H54 (cell line): ENCODE measurements at regions not wholly inside any gene's neighbourhood (a gene's known extent, or its start where the extent isn't known, plus 50 kb on each side); places are given as distances from the start of the nearest gene placed in this dataset.

ENCODE experiments used
- DNase-seq: peaks from one replicate; pipeline ENCODE4 v3.0.0; 2011; ENCODE audit warnings: low spot score, mixed read lengths; ENCODE audit not compliant: insufficient read length
- FAIRE-seq: peaks from 3 replicates; lab custom pipeline; 2011; peaks lifted over from hg19 to GRCh38; lab: Jason Lieb, UNC
- POLR2A ChIP-seq: IDR thresholded peaks from 2 replicates; pipeline ENCODE4 v1.6.1; 2011; ENCODE audit warnings: low read depth, mild to moderate bottlenecking, low read length

DNA sequence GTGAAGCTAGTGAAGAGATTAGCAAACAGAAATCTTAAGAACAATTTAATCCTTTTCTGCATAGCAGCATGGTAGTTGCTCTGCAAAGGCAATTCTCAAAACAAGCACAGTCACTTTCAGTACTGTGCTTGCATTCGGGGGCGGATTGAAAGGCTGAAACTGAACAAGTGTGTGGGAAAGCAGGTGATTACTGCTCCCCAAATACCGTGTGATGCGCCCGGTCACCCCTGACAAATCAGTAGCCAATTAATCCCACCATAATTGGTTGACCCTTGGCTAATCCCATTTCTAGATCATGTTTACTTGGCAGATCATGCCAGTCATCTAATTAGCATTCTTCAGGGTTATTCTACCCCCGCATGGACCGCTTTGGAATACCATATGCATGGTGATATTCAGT lies 76.5 kb upstream of the ADRB1 start:
- no peak for TF ChIP-seq POLR2A
- no peak for FAIRE-seq
- no peak for DNase-seq

DNA sequence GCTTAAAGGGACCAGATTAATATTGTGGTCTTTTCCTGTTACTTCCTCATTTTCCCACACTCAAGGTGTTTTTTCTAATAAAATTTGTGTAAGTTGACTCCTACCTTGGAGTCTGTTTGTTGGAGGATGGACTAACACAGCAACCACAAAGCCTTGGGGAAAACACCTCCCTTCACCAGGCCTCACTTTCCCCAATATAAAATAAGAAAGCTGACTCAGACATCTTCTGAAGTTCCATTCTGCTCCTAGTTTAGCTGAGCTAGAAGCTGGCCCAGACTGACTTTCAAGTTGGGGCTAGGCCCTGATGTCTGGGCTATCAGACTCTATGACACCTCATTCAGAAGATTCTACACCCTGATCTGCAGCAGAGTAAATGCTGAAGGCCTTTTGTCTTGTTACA lies 73.0 kb upstream of the ADRB1 start:
- no peak for DNase-seq
- TF ChIP-seq POLR2A: no peak
- no peak for FAIRE-seq

DNA sequence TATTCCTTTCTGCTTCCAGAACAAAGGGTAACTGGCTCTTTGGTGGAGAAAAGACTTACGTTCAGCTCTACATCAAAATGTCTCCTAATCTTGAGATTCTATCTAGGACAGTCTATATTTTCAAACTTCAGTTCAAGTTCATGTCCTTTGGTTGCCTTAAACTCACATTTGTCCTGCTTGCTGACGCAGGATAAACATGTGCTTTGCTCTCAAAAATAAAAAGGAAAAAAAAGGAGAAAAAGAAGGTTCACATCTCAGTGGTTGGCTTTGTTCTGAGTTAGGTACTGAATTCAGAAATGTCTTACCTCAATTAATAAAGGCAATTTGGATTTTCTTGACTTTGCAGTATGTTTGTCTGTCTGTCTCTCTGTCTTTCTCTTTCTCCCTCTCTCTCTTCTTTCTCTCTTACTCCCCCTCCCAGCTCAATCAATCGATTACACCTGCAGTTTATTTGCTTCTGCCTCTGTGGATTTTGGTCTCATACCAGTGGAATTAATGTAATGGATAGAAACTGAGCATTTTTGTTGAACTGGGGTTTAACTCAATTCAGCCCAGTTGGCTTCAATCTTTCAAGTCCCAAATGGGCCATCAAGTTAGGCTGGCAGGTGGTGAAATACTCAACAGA lies 72.2 kb upstream of the ADRB1 start:
- FAIRE-seq: no peak
- TF ChIP-seq POLR2A: no peak
- DNase-seq: no peak

DNA sequence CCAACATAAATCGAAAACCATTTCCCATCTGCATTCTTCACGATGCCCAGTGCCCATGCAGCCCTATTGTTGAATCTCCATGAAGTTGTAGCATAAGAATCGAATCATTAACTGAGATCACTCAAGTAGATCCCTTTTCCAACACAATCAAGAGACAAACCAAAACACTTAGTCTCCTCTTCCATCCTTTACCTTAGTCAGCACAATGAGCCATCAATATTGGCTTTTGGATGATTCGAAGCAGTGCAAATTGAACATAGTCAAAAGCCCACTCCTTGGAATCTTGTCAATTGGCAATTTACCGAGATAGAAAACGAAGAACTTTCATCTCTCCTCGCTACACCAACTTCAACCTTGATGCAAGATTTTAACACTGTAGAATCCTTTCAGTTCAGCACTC lies 66.5 kb upstream of the ADRB1 start:
- no peak for TF ChIP-seq POLR2A
- DNase-seq: no peak
- FAIRE-seq: no peak

DNA sequence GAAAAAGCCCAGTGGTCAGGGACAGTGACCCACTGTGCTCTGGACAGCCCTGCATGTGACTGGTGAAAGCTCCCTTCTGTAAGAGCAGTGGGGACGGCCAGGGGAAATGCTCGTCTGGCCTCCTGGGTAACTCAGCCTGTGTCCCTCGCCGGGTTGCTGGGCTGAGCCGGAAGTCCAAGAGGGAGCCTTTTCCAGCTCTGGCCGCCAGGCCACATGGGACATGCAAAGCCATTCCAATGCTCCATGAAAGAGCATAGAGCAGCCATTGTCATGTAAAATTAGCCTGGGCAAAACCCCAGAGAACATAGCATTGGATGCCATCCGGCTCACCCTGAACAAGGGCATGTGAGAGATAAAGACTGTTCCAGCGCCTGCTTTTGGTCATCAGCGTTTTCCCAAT lies 64.9 kb upstream of the ADRB1 start:
- no peak for TF ChIP-seq POLR2A
- FAIRE-seq (no peak), DNase-seq (no peak)

DNA sequence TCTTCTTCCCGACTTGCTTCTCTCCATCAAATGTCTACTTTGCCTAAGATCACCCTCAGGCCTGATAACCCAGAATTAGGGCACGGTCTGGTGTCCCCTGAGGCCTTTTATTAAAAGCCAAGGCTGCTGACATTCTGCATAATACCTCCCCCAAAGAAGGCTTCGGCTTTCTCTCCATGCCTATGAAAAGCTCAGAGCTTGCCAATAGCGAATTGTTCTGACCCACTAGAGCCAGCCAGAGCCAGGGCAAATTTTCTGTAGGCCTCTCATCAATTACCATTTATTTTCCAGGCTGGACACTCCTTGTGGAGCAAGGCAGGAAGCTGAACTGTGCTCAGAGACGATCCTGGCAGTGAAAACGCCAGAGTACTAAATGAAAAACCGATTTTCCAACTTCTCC lies 64.3 kb upstream of the ADRB1 start:
- DNase-seq (no peak), FAIRE-seq (no peak)
- no peak for TF ChIP-seq POLR2A

DNA sequence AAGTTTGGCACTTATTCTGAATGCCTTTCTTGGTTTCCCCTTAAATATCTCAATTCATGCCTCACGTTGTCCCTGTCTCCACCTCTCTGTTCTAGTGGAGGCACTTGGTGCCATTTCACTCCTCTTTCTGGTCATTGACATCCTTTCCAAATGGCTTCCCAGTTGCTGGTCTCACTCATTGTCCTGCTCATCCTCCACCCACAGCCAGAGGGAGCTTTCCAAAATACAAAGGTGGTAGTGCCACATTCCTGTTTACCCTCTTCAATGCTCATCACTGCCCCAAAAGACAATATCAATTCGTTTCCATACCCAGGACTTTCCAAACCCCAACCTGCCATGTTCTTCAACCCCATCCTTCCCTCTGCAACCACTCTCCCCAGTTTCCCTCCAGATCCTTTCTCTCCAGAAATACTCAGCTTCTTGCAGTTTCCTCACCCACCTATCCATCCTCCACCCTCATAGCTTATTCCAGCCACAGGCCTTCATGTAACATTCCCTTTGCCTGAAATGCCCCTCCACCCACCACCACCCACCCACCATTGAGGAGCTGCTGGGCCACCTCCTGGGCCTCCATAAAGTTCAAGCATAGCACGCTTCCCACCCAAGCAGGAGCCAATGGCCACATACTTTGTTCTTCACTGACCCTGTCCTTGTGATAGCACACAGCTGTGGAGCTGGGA lies 63.1 kb upstream of the ADRB1 start:
- no peak for TF ChIP-seq POLR2A
- FAIRE-seq (no peak), DNase-seq (no peak)

DNA sequence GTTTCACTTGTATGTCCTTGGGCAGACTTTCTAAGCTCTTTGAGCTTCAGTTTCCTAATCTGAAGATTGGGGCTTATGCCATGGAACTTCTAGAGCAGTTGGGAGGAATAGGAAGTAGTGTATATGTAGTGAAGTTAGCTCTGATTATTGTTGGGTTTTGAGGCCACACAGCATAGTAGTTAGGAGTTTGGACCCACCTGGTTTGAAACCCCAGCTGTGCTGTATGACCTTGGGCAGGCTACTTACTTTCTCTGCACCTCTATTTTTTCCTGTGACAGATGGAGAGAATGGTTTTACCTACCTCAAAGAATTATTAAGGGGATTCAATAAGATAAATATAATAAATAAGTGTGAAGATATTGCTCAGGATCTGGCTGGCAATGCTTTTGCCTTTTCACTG lies 61.4 kb upstream of the ADRB1 start:
- no peak for TF ChIP-seq POLR2A
- FAIRE-seq (no peak), DNase-seq (no peak)

DNA sequence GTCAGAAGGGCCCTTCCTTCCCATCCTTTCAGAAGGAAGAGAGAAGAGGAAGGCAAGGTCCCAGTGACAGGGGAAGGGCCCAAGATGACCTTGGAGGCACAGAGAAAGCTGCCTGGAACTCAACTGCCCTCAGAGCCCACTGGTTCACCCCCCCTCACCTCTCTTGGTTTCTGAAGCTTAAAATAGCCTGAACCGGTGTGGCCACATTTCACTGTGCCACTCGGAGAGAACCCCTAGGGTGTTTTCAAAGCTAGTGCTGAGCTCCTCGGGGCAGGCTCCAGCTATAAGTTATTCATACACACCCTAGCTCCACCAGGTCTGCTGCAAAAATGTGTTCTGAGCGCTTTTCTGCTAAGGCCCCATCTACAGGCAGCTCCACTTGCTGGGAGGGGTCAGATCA lies 60.9 kb upstream of the ADRB1 start:
- DNase-seq (no peak), FAIRE-seq (no peak)
- no peak for TF ChIP-seq POLR2A

DNA sequence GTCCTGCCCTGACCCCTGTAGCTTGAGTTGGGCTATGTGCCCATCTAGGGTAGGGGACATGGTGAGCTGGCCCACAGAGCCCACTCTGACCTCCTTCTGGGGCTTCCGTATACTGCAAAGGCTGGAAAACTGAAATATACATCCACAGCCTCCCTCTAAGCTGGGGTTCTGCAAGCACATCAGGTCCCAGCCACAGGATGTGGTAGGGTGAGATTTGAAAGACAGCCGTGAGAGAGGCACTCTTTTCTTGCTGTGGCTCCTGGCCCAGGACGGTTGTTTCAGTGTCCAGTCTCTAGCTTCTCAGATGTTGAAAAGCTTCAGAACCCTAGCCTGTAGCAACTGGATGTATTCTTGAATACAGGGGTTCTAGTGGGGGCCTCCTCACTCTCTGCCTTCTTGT lies 60.1 kb upstream of the ADRB1 start:
- no peak for TF ChIP-seq POLR2A
- FAIRE-seq (no peak), DNase-seq (no peak)

DNA sequence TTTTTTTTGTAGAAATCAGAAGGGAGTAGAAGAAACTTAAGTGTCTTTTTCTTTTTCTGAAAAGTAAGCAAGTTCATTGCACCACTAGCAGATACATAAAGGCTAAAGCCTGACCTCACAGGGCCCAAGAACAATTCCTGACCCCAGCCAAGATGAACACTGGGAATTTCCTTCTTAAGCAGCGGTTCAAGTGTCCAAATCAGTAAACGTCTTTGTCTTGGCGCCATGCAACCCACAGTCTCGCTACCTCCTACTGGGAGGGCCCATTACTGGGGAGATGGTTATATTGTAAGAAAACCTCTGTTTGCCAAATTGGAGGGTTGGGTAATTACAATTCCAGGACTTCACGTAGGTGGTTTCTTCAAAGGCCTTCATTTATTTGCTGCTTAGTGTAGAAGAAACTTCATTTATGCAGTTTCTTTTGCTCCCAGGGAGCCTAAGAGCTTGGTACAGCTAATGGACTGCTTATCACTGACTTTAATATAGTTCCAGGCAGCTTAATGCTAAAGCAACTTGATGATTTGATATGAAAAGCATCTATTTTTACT lies 58.3 kb upstream of the ADRB1 start:
- FAIRE-seq: no peak
- DNase-seq: no peak
- no peak for TF ChIP-seq POLR2A

DNA sequence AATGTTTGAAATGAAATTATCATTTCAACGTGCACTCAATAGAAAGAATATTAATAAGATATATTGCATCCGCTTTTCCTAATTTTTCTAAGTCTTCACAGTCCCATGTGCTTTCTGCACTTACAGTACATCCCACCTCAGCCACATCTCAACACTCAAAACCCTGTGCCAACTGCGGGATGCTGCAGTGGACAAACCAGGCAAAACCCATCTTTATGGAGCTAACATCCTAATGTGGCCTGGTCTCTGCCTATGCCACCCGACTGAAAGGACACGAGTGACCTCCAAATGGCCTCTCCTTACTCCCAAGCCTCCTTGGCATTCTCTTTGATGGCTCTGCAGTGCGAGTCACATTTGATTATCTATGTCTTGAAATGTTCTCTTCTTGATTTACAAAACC lies 57.4 kb upstream of the ADRB1 start:
- TF ChIP-seq POLR2A: no peak
- FAIRE-seq: no peak
- DNase-seq: no peak

DNA sequence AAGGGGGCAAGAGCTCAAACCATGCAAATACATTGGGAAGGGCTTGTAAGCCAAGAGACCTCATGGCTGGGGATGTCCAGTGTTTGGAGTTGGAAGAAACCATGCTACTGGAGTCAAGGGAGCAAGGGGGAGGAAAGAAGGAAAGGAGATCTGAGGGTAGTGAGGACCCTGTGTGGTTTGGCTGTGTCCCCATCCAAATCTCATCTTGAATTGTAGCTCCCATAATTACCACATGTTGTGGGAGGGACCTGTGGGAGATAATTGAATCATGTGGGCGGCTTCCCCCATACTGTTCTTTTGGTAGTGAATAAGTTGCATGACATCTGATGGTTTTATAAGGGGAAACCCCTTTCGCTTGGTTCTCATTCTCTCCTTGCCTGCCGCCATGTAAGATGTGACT lies 56.5 kb upstream of the ADRB1 start:
- no peak for TF ChIP-seq POLR2A
- FAIRE-seq: no peak
- DNase-seq: no peak

DNA sequence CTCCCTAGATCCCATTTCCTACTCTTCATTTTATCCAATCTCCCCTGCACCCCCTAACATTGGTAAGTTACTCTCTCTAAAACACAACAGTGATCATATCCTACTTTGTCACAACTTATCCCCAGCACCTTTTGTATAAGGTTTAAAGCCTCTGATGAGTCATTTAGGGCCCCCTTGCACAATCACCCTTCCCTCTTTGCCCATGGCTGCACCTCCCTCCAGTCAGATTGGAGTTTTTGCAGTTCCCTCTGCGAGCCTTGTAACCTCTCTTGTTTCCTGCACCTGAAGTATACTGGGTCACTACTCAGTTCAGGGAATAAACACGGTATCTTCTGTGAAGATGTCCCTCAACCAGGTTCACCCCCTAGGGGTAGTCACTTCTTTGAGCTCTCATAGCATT lies 55.9 kb upstream of the ADRB1 start:
- FAIRE-seq (no peak), DNase-seq (no peak)
- no peak for TF ChIP-seq POLR2A

DNA sequence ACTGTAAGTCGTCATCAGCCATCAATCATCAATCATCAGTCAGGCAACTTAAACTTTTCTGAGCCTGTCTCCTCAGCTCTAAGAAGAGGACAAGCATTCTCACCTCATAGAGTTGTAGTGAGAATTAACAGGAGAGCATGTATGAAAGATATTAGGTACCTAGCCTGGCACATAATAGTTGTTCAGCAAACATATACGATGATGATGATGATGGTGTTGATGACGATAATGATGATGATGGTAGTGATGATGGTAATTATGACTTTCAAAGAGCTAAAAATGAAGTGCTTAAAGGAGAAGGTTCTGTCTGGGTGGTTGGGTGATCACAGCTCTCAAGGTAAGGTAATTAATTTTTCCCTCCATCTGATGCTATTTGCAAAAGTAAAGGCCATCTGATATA lies 55.1 kb upstream of the ADRB1 start:
- DNase-seq: no peak
- no peak for FAIRE-seq
- no peak for TF ChIP-seq POLR2A
